IMR-90 (cell line): ENCODE measurements at regions not wholly inside any gene's neighbourhood (a gene's known extent, or its start where the extent isn't known, plus 50 kb on each side); places are given as distances from the start of the nearest gene placed in this dataset.

Experiments
- ATAC-seq: fragments of 200-7000 bp; cut with Tn5 transposase; 2 replicates; pipeline ENCODE4 v1.9.1; 2020; ENCODE audit warnings: low read depth, mild to moderate bottlenecking, moderate library complexity
- BruUV-seq: library from RNA; stranded (reverse); fragments of 400-500 nt; replicated peaks from 2 replicates; lab custom pipeline; 2021; lab: Mats Ljungman, UMichigan
- CTCF ChIA-PET: fragments of 300-600 bp; formaldehyde crosslinking; extraction: SDS; loops from one replicate; lab custom pipeline; 2021; ENCODE audit warnings: antibody characterized with exemption; lab: Yijun Ruan, JAX
- POLR2A ChIA-PET: fragments of 300-600 bp; sonication (Branson Sonifier 250); formaldehyde crosslinking; loops from one replicate; lab custom pipeline; 2022; ENCODE audit warnings: antibody characterized with exemption; ENCODE audit not compliant: unreplicated experiment; lab: Charles Lee
- DNase-seq: peaks from one replicate; pipeline ENCODE4 v3.0.0; 2013
- H2AFZ ChIP-seq: replicated peaks from 2 replicates; pipeline ENCODE3; 2013; ENCODE audit warnings: low read length, mild to moderate bottlenecking; ENCODE audit not compliant: poor library complexity
- H2AK5ac ChIP-seq: 2 replicates; pipeline ENCODE4 v1.6.1; 2013; ENCODE audit warnings: low read depth, low read length, inconsistent platforms
- H2AK9ac ChIP-seq: replicated peaks from 2 replicates; pipeline ENCODE3; 2013; ENCODE audit warnings: mild to moderate bottlenecking, low read depth, low read length, moderate library complexity; ENCODE audit not compliant: poor library complexity
- H2BK120ac ChIP-seq: 2 replicates; pipeline ENCODE4 v1.6.1; 2013; ENCODE audit warnings: low read depth, low read length, inconsistent platforms
- H2BK15ac ChIP-seq: 3 replicates; pipeline ENCODE4 v1.6.1; 2013; ENCODE audit warnings: low read depth, low read length, inconsistent platforms
- H2BK20ac ChIP-seq: 2 replicates; pipeline ENCODE4 v1.6.1; 2013; ENCODE audit warnings: low read depth, mild to moderate bottlenecking, inconsistent platforms, low read length, moderate library complexity
- H2BK5ac ChIP-seq: 2 replicates; pipeline ENCODE4 v1.6.1; 2013; ENCODE audit warnings: mild to moderate bottlenecking, low read depth, low read length, inconsistent platforms; ENCODE audit not compliant: poor library complexity, severe bottlenecking
- H3K14ac ChIP-seq: replicated peaks from 2 replicates; pipeline ENCODE4 v1.6.1; 2013; ENCODE audit warnings: low read depth, low read length, inconsistent platforms
- H3K18ac ChIP-seq: 2 replicates; pipeline ENCODE4 v1.6.1; 2013; ENCODE audit warnings: low read depth, low read length, control low read depth
- H3K23ac ChIP-seq: 2 replicates; pipeline ENCODE4 v1.6.1; 2013; ENCODE audit warnings: low read depth, low read length, inconsistent platforms
- H3K27ac ChIP-seq: 2 replicates; pipeline ENCODE4 v1.5.1; 2013; ENCODE audit warnings: mild to moderate bottlenecking, control low read depth, low read length; ENCODE audit not compliant: insufficient read depth
- H3K27me3 ChIP-seq: 2 replicates; pipeline ENCODE4 v1.6.1; 2013; ENCODE audit warnings: low read length; ENCODE audit not compliant: control insufficient read depth, insufficient read depth
- H3K36me3 ChIP-seq: 2 replicates; pipeline ENCODE4 v1.6.1; 2013; ENCODE audit warnings: low read length, mixed read lengths; ENCODE audit not compliant: control insufficient read depth, insufficient read depth
- H3K4ac ChIP-seq: 2 replicates; pipeline ENCODE4 v1.6.1; 2013; ENCODE audit warnings: low read depth, low read length, inconsistent platforms
- H3K4me1 ChIP-seq: 2 replicates; pipeline ENCODE4 v1.6.1; 2013; ENCODE audit warnings: low read length, mixed read lengths; ENCODE audit not compliant: control insufficient read depth, insufficient read depth
- H3K4me2 ChIP-seq: 2 replicates; pipeline ENCODE4 v1.6.1; 2013; ENCODE audit warnings: low read depth, mild to moderate bottlenecking, control low read depth, low read length, moderate library complexity
- H3K4me3 ChIP-seq: 2 replicates; pipeline ENCODE4 v1.5.1; 2013; ENCODE audit warnings: low read depth, mild to moderate bottlenecking, control low read depth, low read length, moderate library complexity; ENCODE audit not compliant: insufficient read depth
- H3K56ac ChIP-seq: 2 replicates; pipeline ENCODE4 v1.6.1; 2013; ENCODE audit warnings: low read length, inconsistent platforms; ENCODE audit not compliant: insufficient read depth; ENCODE audit errors: extremely low read depth
- H3K79me1 ChIP-seq, 2 experiments: 2 replicates each; pipeline ENCODE4 v1.6.1; 2013; ENCODE audit warnings: low read length in 2 of 2, inconsistent platforms in 1 of 2, low read depth in 1 of 2
- H3K9ac ChIP-seq: 2 replicates; pipeline ENCODE4 v1.6.1; 2013; ENCODE audit warnings: low read depth, low read length, control low read depth
- H3K9me1 ChIP-seq: 2 replicates; pipeline ENCODE4 v1.6.1; 2013; ENCODE audit warnings: low read length, inconsistent platforms; ENCODE audit not compliant: insufficient read depth
- H3K9me3 ChIP-seq: 2 replicates; pipeline ENCODE4 v1.6.1; 2013; ENCODE audit warnings: low read length; ENCODE audit not compliant: control insufficient read depth, insufficient read depth
- H4K20me1 ChIP-seq: 2 replicates; pipeline ENCODE4 v1.6.1; 2013; ENCODE audit warnings: low read length, inconsistent platforms; ENCODE audit not compliant: insufficient read depth
- H4K5ac ChIP-seq: 2 replicates; pipeline ENCODE4 v1.6.1; 2013; ENCODE audit warnings: mild to moderate bottlenecking, low read depth, low read length, control low read depth
- H4K8ac ChIP-seq, 2 experiments: 2 replicates each; pipeline ENCODE4 v1.6.1; 2013; ENCODE audit warnings: low read depth in 2 of 2, low read length in 2 of 2, control low read depth in 1 of 2, inconsistent platforms in 1 of 2
- H4K91ac ChIP-seq: 2 replicates; pipeline ENCODE4 v1.6.1; 2013; ENCODE audit warnings: low read depth, low read length, inconsistent platforms; ENCODE audit not compliant: insufficient read depth
- BHLHE40 ChIP-seq: fragments of 150-350 bp; IDR thresholded peaks from 2 replicates; pipeline ENCODE4 v1.6.1; 2016; ENCODE audit warnings: mild to moderate bottlenecking, low read depth, low read length
- CHD1 ChIP-seq: IDR thresholded peaks from 2 replicates; pipeline ENCODE4 v1.6.1; 2012; ENCODE audit warnings: low read depth, low read length, improper control_type of control experiment
- FOS ChIP-seq: fragments of 150-350 bp; IDR thresholded peaks from 2 replicates; pipeline ENCODE4 v1.6.1; 2016; ENCODE audit warnings: low read depth, low read length
- MAFK ChIP-seq: IDR thresholded peaks from 2 replicates; pipeline ENCODE4 v1.6.1; 2012; ENCODE audit warnings: low read depth, low read length, improper control_type of control experiment
- MAZ ChIP-seq: IDR thresholded peaks from 2 replicates; pipeline ENCODE4 v1.6.1; 2012; ENCODE audit warnings: low read depth, mild to moderate bottlenecking, low read length, improper control_type of control experiment, moderate library complexity, borderline replicate concordance
- MXI1 ChIP-seq: IDR thresholded peaks from 2 replicates; pipeline ENCODE4 v1.6.1; 2012; ENCODE audit warnings: low read depth, mild to moderate bottlenecking, low read length, moderate library complexity, borderline replicate concordance
- NFE2L2 ChIP-seq: fragments of 150-350 bp; IDR thresholded peaks from 2 replicates; pipeline ENCODE4 v1.6.1; 2016; ENCODE audit warnings: low read depth, mild to moderate bottlenecking, low read length
- POLR2A ChIP-seq: IDR thresholded peaks from 2 replicates; pipeline ENCODE4 v1.6.1; 2012; ENCODE audit warnings: mild to moderate bottlenecking, low read depth, low read length
- RAD21 ChIP-seq: IDR thresholded peaks from 2 replicates; pipeline ENCODE4 v1.6.1; 2012; ENCODE audit warnings: low read length, improper control_type of control experiment
- RCOR1 ChIP-seq: IDR thresholded peaks from 2 replicates; pipeline ENCODE4 v1.6.1; 2012; ENCODE audit warnings: mild to moderate bottlenecking, low read length, improper control_type of control experiment; ENCODE audit not compliant: insufficient replicate concordance
- RFX5 ChIP-seq: IDR thresholded peaks from 2 replicates; pipeline ENCODE4 v1.8.0; 2012; ENCODE audit warnings: low read depth, mild to moderate bottlenecking, low read length, moderate library complexity
- SMC3 ChIP-seq: fragments of 150-350 bp; IDR thresholded peaks from 2 replicates; pipeline ENCODE4 v1.6.1; 2016; ENCODE audit warnings: low read depth, mild to moderate bottlenecking, antibody characterized with exemption, low read length, moderate library complexity
- WGBS, 2 experiments: methylation state at CpG; one replicate each; pipeline versions ENCODE4 v1.1.5 to v1.1.7; 2013; ENCODE audit warnings: missing lambda C conversion rate in 2 of 2; ENCODE audit not compliant: insufficient read length in 1 of 2; ENCODE audit errors: extremely low coverage in 2 of 2; 5-methylcytosine and 5-hydroxymethylcytosine counted together
- dilution Hi-C: fragments of 300-500 bp; cut with HindIII; formaldehyde crosslinking; loops from one replicate; pipeline ENCODE4 v1.14.3; 2018; ENCODE audit warnings: low sequenced_read_pairs; ENCODE audit not compliant: unreplicated experiment
- in situ Hi-C: fragments of 300-500 bp; cut with MboI; formaldehyde crosslinking; loops from 3 replicates; pipeline ENCODE4 v1.14.3; 2019; ENCODE audit warnings: low sequenced_read_pairs, inconsistent platforms, mixed read lengths
- intact Hi-C: fragments of 100-400 bp; cut with micrococcal nuclease; formaldehyde crosslinking; loops from 2 replicates; pipeline ENCODE4 v1.10.0; 2022
- TF ChIP-seq, protein P1 (sequence below): fragments of 150-350 bp; IDR thresholded peaks from 2 replicates; pipeline ENCODE4 v1.6.1; 2017; ENCODE audit warnings: mild to moderate bottlenecking, antibody characterized with exemption, low read length, low read depth
- TF ChIP-seq, protein P2 (sequence below): conservative IDR thresholded peaks from 2 replicates; pipeline ENCODE4 v1.5.1; 2012; ENCODE audit warnings: mild to moderate bottlenecking, low read depth, low read length, improper control_type of control experiment

DNA sequence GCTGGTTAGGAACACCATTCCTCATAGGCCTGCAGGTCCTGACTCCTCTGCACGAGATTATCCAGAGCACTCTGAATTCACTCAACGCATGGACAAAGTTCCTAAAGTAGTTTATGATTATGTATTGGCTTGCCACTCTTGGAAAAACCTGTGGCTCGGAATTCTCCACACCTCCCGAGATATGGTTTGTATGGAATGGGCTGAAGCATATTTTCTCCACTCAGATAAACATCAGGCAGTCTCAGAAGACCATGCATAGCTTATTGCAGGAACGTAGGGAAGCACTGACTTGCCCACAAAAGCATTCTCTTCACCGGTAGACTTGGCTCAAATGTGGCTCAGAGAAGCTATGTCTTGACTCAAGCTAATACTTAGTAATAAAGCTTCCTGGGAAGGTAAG lies 338.6 kb upstream of the NFE2L3 start:
- no peaks in the 10 kb centered on the region for H4K20me1 ChIP-seq
- ATAC-seq = no peak

More for the DNA sequence above, 338.6 kb upstream of the NFE2L3 start:
- Histone ChIP-seq H2BK120ac (no peak overlapping the region), H3K27me3 (no peaks in the 10 kb centered on the region), H3K4ac (no peak overlapping the region), H3K9me3 (no peaks in the 10 kb centered on the region), H4K91ac (no peak overlapping the region), H2AK5ac (no peak overlapping the region), H2AFZ (no peak overlapping the region), H3K4me3 (no peak overlapping the region), H3K36me3 (no peaks in the 10 kb centered on the region), H2BK5ac (no peak overlapping the region), H3K4me1 (no peaks in the 10 kb centered on the region; the same call in 1 of the 2 replicates), H3K14ac (no peak overlapping the region), H3K79me1 (no peaks in the 10 kb centered on the region), H2BK20ac (no peak overlapping the region), H4K5ac (no peak overlapping the region), H4K8ac (no peak overlapping the region), H3K9ac (no peak overlapping the region), H3K4me2 (no peak overlapping the region), H2BK15ac (no peak overlapping the region), H3K18ac (no peak overlapping the region), H3K56ac (no peak overlapping the region), H2AK9ac (no peak overlapping the region), H3K9me1 (no peaks in the 10 kb centered on the region), H3K27ac (no peak overlapping the region), H3K23ac (no peak overlapping the region)
- no peak for DNase-seq
- ChIA-PET POLR2A (no interaction called here), CTCF (no interaction called here)
- in situ Hi-C loops = no loop called here
- intact Hi-C loops = no loop called here
- dilution Hi-C loops = no loop called here
- TF ChIP-seq CHD1 = no peak
- no peak for TF ChIP-seq FOS
- no peak for TF ChIP-seq POLR2A
- TF ChIP-seq SMC3 = no peak
- TF ChIP-seq BHLHE40 = no peak
- TF ChIP-seq RCOR1 = no peak
- TF ChIP-seq RFX5 = no peak
- TF ChIP-seq, protein P1, sequence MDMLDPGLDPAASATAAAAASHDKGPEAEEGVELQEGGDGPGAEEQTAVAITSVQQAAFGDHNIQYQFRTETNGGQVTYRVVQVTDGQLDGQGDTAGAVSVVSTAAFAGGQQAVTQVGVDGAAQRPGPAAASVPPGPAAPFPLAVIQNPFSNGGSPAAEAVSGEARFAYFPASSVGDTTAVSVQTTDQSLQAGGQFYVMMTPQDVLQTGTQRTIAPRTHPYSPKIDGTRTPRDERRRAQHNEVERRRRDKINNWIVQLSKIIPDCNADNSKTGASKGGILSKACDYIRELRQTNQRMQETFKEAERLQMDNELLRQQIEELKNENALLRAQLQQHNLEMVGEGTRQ = no peak
- TF ChIP-seq MAFK = no peak
- TF ChIP-seq MAZ = no peak
- TF ChIP-seq NFE2L2 = no peak
- no peak for TF ChIP-seq MXI1
- TF ChIP-seq, protein P2, sequence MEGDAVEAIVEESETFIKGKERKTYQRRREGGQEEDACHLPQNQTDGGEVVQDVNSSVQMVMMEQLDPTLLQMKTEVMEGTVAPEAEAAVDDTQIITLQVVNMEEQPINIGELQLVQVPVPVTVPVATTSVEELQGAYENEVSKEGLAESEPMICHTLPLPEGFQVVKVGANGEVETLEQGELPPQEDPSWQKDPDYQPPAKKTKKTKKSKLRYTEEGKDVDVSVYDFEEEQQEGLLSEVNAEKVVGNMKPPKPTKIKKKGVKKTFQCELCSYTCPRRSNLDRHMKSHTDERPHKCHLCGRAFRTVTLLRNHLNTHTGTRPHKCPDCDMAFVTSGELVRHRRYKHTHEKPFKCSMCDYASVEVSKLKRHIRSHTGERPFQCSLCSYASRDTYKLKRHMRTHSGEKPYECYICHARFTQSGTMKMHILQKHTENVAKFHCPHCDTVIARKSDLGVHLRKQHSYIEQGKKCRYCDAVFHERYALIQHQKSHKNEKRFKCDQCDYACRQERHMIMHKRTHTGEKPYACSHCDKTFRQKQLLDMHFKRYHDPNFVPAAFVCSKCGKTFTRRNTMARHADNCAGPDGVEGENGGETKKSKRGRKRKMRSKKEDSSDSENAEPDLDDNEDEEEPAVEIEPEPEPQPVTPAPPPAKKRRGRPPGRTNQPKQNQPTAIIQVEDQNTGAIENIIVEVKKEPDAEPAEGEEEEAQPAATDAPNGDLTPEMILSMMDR = no peak
- TF ChIP-seq RAD21 = no peak
- no CpG with 5 or more reads among the region's 6 CpGs for WGBS, 2 experiments
- BruUV-seq = no TSS peak
